ENCODE measurements at regions not wholly inside any gene's neighbourhood (a gene's known extent, or its start where the extent isn't known, plus 50 kb on each side); places are given as distances from the start of the nearest gene placed in this dataset.

GRCh38 chr1:14020006-14020405 lies 320.0 kb downstream of the PRDM2 start:
- TF ChIP-seq, protein P1, sequence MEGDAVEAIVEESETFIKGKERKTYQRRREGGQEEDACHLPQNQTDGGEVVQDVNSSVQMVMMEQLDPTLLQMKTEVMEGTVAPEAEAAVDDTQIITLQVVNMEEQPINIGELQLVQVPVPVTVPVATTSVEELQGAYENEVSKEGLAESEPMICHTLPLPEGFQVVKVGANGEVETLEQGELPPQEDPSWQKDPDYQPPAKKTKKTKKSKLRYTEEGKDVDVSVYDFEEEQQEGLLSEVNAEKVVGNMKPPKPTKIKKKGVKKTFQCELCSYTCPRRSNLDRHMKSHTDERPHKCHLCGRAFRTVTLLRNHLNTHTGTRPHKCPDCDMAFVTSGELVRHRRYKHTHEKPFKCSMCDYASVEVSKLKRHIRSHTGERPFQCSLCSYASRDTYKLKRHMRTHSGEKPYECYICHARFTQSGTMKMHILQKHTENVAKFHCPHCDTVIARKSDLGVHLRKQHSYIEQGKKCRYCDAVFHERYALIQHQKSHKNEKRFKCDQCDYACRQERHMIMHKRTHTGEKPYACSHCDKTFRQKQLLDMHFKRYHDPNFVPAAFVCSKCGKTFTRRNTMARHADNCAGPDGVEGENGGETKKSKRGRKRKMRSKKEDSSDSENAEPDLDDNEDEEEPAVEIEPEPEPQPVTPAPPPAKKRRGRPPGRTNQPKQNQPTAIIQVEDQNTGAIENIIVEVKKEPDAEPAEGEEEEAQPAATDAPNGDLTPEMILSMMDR (IDR thresholded peaks at IDR 0.05; ENCODE audit: poor library complexity), result no peak
- TF ChIP-seq EZH2 (IDR thresholded peaks at IDR 0.05; ENCODE audit: borderline replicate concordance) (no peak), EZH2phosphoT487 (IDR thresholded peaks at IDR 0.05; ENCODE audit: low read depth, severe bottlenecking, unreplicated experiment) (no peak)

Data from hepatocyte (in vitro differentiated cells).